ENCODE measurements at regions not wholly inside any gene's neighbourhood (a gene's known extent, or its start where the extent isn't known, plus 50 kb on each side); places are given as distances from the start of the nearest gene placed in this dataset.

GRCh38 chr12:114743289-114743688, 59.3 kb upstream of the TBX3 start:
- no peak for DNase-seq

GRCh38 chr12:114742363-114742762, 58.4 kb upstream of the TBX3 start:
- no peak for DNase-seq

GRCh38 chr12:114741940-114742339, 58.0 kb upstream of the TBX3 start:
- no peak for DNase-seq

GRCh38 chr12:114740448-114740847, 56.5 kb upstream of the TBX3 start:
- DNase-seq: no peak

- DNase-seq: no peak
These were observed 54.6 kb upstream of the TBX3 start for GRCh38 chr12:114738460-114739184.

GRCh38 chr12:114735680-114736374, 51.9 kb upstream of the TBX3 start:
- no peak for DNase-seq

GRCh38 chr12:114735011-114735410, 51.0 kb upstream of the TBX3 start:
- DNase-seq: no peak

GRCh38 chr12:114733919-114734318, 49.9 kb upstream of the TBX3 start:
- no peak for DNase-seq

Data from NCI-H2029 (cell line).